ENCODE measurements at regions not wholly inside any gene's neighbourhood (a gene's known extent, or its start where the extent isn't known, plus 50 kb on each side); places are given as distances from the start of the nearest gene placed in this dataset.

DNA sequence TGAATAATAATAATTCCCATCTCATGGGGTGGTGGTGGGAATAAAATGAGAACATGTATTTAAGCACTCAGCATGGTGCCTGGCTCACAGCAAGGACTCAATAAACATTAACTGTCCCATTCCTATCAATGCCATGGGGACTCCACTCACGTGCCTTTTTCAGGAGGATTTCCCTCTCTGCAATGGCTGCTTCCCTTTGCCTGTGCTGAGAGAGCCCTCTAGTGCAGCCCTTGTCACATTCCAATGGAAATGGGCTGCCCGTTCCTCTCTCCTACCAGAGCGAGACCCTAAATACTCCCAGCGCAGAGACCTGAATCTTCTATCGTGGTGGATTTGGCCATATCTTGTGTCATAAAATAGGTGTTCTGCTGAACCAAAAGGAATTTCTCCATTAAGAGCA is 621.5 kb upstream of the B3GAT1 start:
- no peak overlapping the region for H3K4me3 ChIP-seq (replicated peaks; ENCODE audit: low read depth, low read length)
- no peak for TF ChIP-seq CTCF (IDR thresholded peaks at IDR 0.05; ENCODE audit: low read length, missing control alignments)
- no peak for DNase-seq (ENCODE audit: low read depth)

DNA sequence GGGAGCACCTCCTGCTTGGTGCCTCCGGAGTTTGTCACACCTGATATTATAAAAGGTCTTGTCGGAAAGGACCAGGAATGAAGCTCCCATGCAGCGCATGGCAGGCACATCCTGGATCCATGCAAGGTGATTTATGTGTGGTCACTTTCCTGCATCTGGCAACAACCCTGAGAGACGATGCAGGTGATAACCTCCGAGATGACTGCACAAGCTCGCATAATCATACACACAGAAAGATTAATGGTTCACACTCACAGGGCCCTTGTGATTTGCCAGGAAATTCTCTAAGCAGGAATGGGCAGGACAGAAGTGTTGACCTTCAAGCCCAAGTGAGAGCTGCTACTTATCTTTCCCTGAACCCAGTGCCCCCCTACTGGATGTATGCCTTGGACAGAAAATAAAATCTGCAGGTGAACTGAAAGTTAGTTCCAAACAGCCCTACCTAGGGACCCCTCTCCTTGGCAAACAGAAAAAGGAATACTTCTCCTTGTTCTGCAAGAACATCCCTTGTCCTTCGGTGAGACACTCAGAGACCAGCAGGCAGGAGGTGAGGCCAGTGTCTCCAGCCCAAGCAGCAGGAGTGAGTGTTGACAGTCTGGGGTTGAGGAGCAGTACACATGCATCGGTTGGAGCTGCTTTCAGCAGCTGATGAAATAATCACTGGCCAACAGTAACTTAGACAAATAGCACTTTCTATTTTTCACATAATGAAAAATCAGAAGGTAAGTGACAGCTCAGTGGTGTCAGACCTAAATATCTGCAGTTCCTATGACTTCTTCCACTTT is 619.4 kb upstream of the B3GAT1 start:
- no peak for TF ChIP-seq CTCF (IDR thresholded peaks at IDR 0.05; ENCODE audit: low read length, missing control alignments)
- DNase-seq (ENCODE audit: low read depth) = no peak
- no peak overlapping the region for H3K4me3 ChIP-seq (replicated peaks; ENCODE audit: low read depth, low read length)

- no peak for TF ChIP-seq CTCF (IDR thresholded peaks at IDR 0.05; ENCODE audit: low read length, missing control alignments)
- H3K4me3 ChIP-seq (replicated peaks; ENCODE audit: low read depth, low read length) = no peak overlapping the region
- DNase-seq (ENCODE audit: low read depth) = peak; percentile 45
Observed at GRCh38 chr11:135027461-135027860, 615.4 kb upstream of the B3GAT1 start.

- TF ChIP-seq CTCF (IDR thresholded peaks at IDR 0.05; ENCODE audit: low read length, missing control alignments) = no peak
- no peak overlapping the region for H3K4me3 ChIP-seq (replicated peaks; ENCODE audit: low read depth, low read length)
- DNase-seq (ENCODE audit: low read depth) = no peak
Observed at GRCh38 chr11:135023499-135023898, 611.5 kb upstream of the B3GAT1 start.

- TF ChIP-seq CTCF (IDR thresholded peaks at IDR 0.05; ENCODE audit: low read length, missing control alignments) = no peak
- DNase-seq (ENCODE audit: low read depth) = no peak
- H3K4me3 ChIP-seq (replicated peaks; ENCODE audit: low read depth, low read length) = no peak overlapping the region
Observed at GRCh38 chr11:135022454-135022853, 610.4 kb upstream of the B3GAT1 start.

GRCh38 chr11:135019899-135020298 is 607.9 kb upstream of the B3GAT1 start:
- DNase-seq (ENCODE audit: low read depth) = no peak

More at GRCh38 chr11:135019899-135020298, 607.9 kb upstream of the B3GAT1 start:
- no peak for TF ChIP-seq CTCF (IDR thresholded peaks at IDR 0.05; ENCODE audit: low read length, missing control alignments)
- no peak overlapping the region for H3K4me3 ChIP-seq (replicated peaks; ENCODE audit: low read depth, low read length)

Measured in fibroblast of pulmonary artery (primary cell).